OCI-LY1 (cell line): ENCODE measurements at regions not wholly inside any gene's neighbourhood (a gene's known extent, or its start where the extent isn't known, plus 50 kb on each side); places are given as distances from the start of the nearest gene placed in this dataset.
"Not testable (repeated sequence)": the region's sequence is repeated elsewhere in the genome, so short reads cannot be mapped to it uniquely, and the experiment has no call there.

Source experiments
- H2AFZ ChIP-seq: fragments of 200-600 bp; sonication (generic), shearing (Covaris generic); 2 replicates; pipeline ENCODE4 v1.6.0; 2014; ENCODE audit warnings: antibody characterized with exemption, mild to moderate bottlenecking, low read length
- H3F3A ChIP-seq: fragments of 200-600 bp; sonication (generic), shearing (Covaris generic); 2 replicates; pipeline ENCODE4 v1.6.0; 2014; ENCODE audit warnings: mild to moderate bottlenecking, antibody characterized with exemption, low read length, moderate library complexity; ENCODE audit not compliant: insufficient read depth
- H3K27ac ChIP-seq: fragments of 200-600 bp; sonication (generic); 2 replicates; pipeline ENCODE4 v1.5.1; 2014; ENCODE audit warnings: low read length, mixed run types, mild to moderate bottlenecking, low read depth; ENCODE audit not compliant: poor library complexity, severe bottlenecking
- H3K27me3 ChIP-seq: fragments of 200-600 bp; sonication (generic); 2 replicates; pipeline ENCODE4 v1.6.0; 2014; ENCODE audit warnings: antibody characterized with exemption, mild to moderate bottlenecking, low read length, moderate library complexity; ENCODE audit not compliant: insufficient read depth
- H3K36me3 ChIP-seq: fragments of 200-600 bp; sonication (generic); 2 replicates; pipeline ENCODE4 v1.6.1; 2014; ENCODE audit warnings: mild to moderate bottlenecking, antibody characterized with exemption, low read length, moderate library complexity, mixed read lengths; ENCODE audit not compliant: insufficient read depth
- H3K4me1 ChIP-seq: fragments of 200-600 bp; sonication (generic); 2 replicates; pipeline ENCODE4 v1.5.1; 2014; ENCODE audit warnings: mild to moderate bottlenecking, low read length, moderate library complexity; ENCODE audit not compliant: insufficient read depth, severe bottlenecking
- H3K4me2 ChIP-seq: fragments of 200-600 bp; sonication (generic), shearing (Covaris generic); 2 replicates; pipeline ENCODE4 v1.6.1; 2014; ENCODE audit warnings: low read length
- H3K4me3 ChIP-seq: fragments of 200-600 bp; sonication (generic); 2 replicates; pipeline ENCODE4 v1.5.1; 2014; ENCODE audit warnings: low read length, low read depth, mild to moderate bottlenecking, mixed read lengths; ENCODE audit not compliant: poor library complexity, severe bottlenecking
- H3K79me2 ChIP-seq: fragments of 200-600 bp; shearing (Covaris generic); 2 replicates; pipeline ENCODE4 v1.6.1; 2016; ENCODE audit warnings: mixed run types, low read length, mixed read lengths; ENCODE audit not compliant: insufficient read depth
- H3K9ac ChIP-seq: fragments of 200-600 bp; sonication (generic), shearing (Covaris generic); 2 replicates; pipeline ENCODE4 v1.6.1; 2014; ENCODE audit warnings: mild to moderate bottlenecking, low read length, mixed read lengths
- H3K9me2 ChIP-seq: fragments of 200-600 bp; sonication (generic), shearing (Covaris generic); 2 replicates; pipeline ENCODE4 v1.6.1; 2014; ENCODE audit warnings: low read depth, mild to moderate bottlenecking, low read length, mixed read lengths
- H3K9me3 ChIP-seq: fragments of 200-600 bp; shearing (Covaris generic); 2 replicates; pipeline ENCODE4 v1.6.1; 2014; ENCODE audit warnings: low read length, mixed read lengths
- H4K20me1 ChIP-seq: fragments of 200-600 bp; sonication (generic), shearing (Covaris generic); 2 replicates; pipeline ENCODE4 v1.6.0; 2016; ENCODE audit warnings: mild to moderate bottlenecking, low read length; ENCODE audit not compliant: insufficient read depth
- EZH2 ChIP-seq: fragments of 200-600 bp; sonication (generic), shearing (Covaris generic); IDR thresholded peaks from 2 replicates; pipeline ENCODE4 v1.8.0; 2017; ENCODE audit warnings: borderline replicate concordance, mixed run types, mild to moderate bottlenecking, antibody characterized with exemption, low read length, moderate library complexity, mixed read lengths
- TF ChIP-seq, protein P1 (sequence below): fragments of 200-600 bp; sonication (generic), shearing (Covaris generic); IDR thresholded peaks from 2 replicates; pipeline ENCODE4 v1.5.1; 2017; ENCODE audit warnings: mild to moderate bottlenecking, antibody characterized with exemption, low read length, moderate library complexity, mixed read lengths

- Histone ChIP-seq H4K20me1 (no peaks in the 10 kb centered on the region), H2AFZ (no peak overlapping the region), H3K4me2 (no peak overlapping the region), H3K27ac (no peak overlapping the region), H3K36me3 (no peaks in the 10 kb centered on the region), H3K4me1 (no peaks in the 10 kb centered on the region), H3K9ac (no peak overlapping the region), H3K9me3 (no peaks in the 10 kb centered on the region), H3K4me3 (no peak overlapping the region), H3K27me3 (no peaks in the 10 kb centered on the region), H3F3A (no peaks in the 10 kb centered on the region), H3K9me2 (no peaks in the 10 kb centered on the region), H3K79me2 (no peaks in the 10 kb centered on the region)
- TF ChIP-seq, protein P1, sequence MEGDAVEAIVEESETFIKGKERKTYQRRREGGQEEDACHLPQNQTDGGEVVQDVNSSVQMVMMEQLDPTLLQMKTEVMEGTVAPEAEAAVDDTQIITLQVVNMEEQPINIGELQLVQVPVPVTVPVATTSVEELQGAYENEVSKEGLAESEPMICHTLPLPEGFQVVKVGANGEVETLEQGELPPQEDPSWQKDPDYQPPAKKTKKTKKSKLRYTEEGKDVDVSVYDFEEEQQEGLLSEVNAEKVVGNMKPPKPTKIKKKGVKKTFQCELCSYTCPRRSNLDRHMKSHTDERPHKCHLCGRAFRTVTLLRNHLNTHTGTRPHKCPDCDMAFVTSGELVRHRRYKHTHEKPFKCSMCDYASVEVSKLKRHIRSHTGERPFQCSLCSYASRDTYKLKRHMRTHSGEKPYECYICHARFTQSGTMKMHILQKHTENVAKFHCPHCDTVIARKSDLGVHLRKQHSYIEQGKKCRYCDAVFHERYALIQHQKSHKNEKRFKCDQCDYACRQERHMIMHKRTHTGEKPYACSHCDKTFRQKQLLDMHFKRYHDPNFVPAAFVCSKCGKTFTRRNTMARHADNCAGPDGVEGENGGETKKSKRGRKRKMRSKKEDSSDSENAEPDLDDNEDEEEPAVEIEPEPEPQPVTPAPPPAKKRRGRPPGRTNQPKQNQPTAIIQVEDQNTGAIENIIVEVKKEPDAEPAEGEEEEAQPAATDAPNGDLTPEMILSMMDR, result no peak
- TF ChIP-seq EZH2, result no peak
Measured at GRCh38 chr4:125650557-125650956, 335.8 kb downstream of the FAT4 start.

DNA sequence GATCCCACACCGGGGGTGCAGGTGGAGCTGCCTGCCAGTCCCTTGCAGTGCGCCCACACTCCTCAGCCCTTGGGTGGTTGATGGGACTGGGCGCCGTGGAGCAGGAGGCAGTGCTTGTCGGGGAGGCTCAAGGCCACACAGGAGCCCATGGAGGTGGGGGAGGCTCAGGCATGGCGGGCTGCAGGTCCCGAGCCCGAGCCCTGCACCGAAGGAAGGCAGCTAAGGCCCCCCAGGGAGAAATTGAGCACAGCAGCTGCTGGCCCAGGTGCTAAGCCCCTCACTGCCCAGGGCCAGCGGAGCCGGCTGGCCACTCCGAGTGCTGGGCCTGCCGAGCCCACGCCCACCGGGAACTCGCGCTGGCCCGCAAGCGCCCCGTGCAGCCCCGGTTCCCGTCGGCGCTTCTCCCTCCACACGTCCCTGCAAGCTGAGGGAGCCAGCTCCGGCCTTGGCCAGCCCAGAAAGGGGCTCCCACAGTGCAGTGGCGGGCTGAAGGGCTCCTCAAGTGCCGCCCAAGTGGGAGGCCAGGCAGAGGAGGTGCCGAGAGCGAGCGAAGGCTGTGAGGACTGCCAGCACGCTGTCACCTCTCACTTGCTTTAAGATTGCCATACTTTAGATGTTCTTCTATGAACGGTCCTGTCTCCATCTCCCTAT lies 337.1 kb downstream of the FAT4 start:
- not testable (repeated sequence) for H3K4me1 ChIP-seq, H3F3A ChIP-seq, H3K27me3 ChIP-seq, H3K36me3 ChIP-seq, H3K4me2 ChIP-seq, H3K4me3 ChIP-seq, H3K9me2 ChIP-seq, H3K79me2 ChIP-seq, H3K9me3 ChIP-seq, H3K27ac ChIP-seq, H2AFZ ChIP-seq, H3K9ac ChIP-seq, H4K20me1 ChIP-seq

GRCh38 chr4:125658773-125659172 lies 344.0 kb downstream of the FAT4 start:
- H3K9ac ChIP-seq, result no peak overlapping the region
- no peaks in the 10 kb centered on the region for H4K20me1 ChIP-seq
- H3K9me3 ChIP-seq, result no peaks in the 10 kb centered on the region
- H3F3A ChIP-seq, result no peaks in the 10 kb centered on the region
- TF ChIP-seq EZH2, result no peak
- TF ChIP-seq, protein P1, result no peak
- H3K4me1 ChIP-seq, result no peaks in the 10 kb centered on the region
- no peaks in the 10 kb centered on the region for H3K36me3 ChIP-seq
- H2AFZ ChIP-seq, result no peak overlapping the region
- no peak overlapping the region for H3K27ac ChIP-seq
- H3K79me2 ChIP-seq, result no peaks in the 10 kb centered on the region
- no peaks in the 10 kb centered on the region for H3K27me3 ChIP-seq
- H3K4me2 ChIP-seq, result no peak overlapping the region
- no peaks in the 10 kb centered on the region for H3K9me2 ChIP-seq
- no peak overlapping the region for H3K4me3 ChIP-seq
